Adrenal gland (tissue), 5 donors: ENCODE measurements at regions not wholly inside any gene's neighbourhood (a gene's known extent, or its start where the extent isn't known, plus 50 kb on each side); places are given as distances from the start of the nearest gene placed in this dataset.

Experiments used
- POLR2A ChIP-seq, 2 donors: fragments of 450-650 bp; IDR thresholded peaks; one replicate each; pipeline ENCODE4 v1.6.1; 2017; ENCODE audit warnings: antibody characterized with exemption in 2 of 2, mild to moderate bottlenecking in 2 of 2, moderate library complexity in 1 of 2
- TF ChIP-seq, protein P1 (sequence below), 6 experiments: fragments of 450-650 bp in 4 of 6; fragments of 200-600 bp in 2 of 6; sonication (generic) in 1 of 6; IDR thresholded peaks; 1 replicate in 5 of 6; 2 replicates in 1 of 6; pipeline versions ENCODE4 v1.5.1 to v1.8.0; 2016 to 2021; ENCODE audit warnings: antibody characterized with exemption in 6 of 6, mild to moderate bottlenecking in 2 of 6, moderate library complexity in 1 of 6
- donor health status: DM: no; HTN: no; CAD: no.

GRCh38 chr17:6304894-6305612 is 129.9 kb downstream of the AIPL1 start:
- TF ChIP-seq, protein P1, sequence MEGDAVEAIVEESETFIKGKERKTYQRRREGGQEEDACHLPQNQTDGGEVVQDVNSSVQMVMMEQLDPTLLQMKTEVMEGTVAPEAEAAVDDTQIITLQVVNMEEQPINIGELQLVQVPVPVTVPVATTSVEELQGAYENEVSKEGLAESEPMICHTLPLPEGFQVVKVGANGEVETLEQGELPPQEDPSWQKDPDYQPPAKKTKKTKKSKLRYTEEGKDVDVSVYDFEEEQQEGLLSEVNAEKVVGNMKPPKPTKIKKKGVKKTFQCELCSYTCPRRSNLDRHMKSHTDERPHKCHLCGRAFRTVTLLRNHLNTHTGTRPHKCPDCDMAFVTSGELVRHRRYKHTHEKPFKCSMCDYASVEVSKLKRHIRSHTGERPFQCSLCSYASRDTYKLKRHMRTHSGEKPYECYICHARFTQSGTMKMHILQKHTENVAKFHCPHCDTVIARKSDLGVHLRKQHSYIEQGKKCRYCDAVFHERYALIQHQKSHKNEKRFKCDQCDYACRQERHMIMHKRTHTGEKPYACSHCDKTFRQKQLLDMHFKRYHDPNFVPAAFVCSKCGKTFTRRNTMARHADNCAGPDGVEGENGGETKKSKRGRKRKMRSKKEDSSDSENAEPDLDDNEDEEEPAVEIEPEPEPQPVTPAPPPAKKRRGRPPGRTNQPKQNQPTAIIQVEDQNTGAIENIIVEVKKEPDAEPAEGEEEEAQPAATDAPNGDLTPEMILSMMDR (IDR thresholded peaks at IDR 0.05): no peak
- no peak for TF ChIP-seq POLR2A (IDR thresholded peaks at IDR 0.05)
